Natural killer cell treated with Interleukin-12 subunit alpha and Interleukin-12 subunit beta and Interleukin-15 and Interleukin-18, amount 100 ng/mL, for 72 hours (primary cell): ENCODE measurements at regions not wholly inside any gene's neighbourhood (a gene's known extent, or its start where the extent isn't known, plus 50 kb on each side); places are given as distances from the start of the nearest gene placed in this dataset.

Experiments used
- ATAC-seq, 2 donors: fragments of 150-1000 bp; cut with Tn5 transposase in 1 of 2; sonication (Bioruptor Pico), chemical (Tn5 transposase) in 1 of 2; 2 replicates each; pipeline ENCODE4 v1.10.0; 2021
- DNase-seq: peaks from one replicate; pipeline ENCODE4 v3.0.0; 2022; ENCODE audit warnings: low spot score
- H3K27ac Mint-ChIP-seq, 2 donors: 1 replicate in 1 of 2; 2 replicates in 1 of 2; pipeline ENCODE4 v1.8.0; 2022; ENCODE audit warnings: mixed read lengths in 2 of 2, mild to moderate bottlenecking in 1 of 2, moderate library complexity in 1 of 2
- H3K27me3 Mint-ChIP-seq, 2 donors: 1 replicate in 1 of 2; 2 replicates in 1 of 2; pipeline ENCODE4 v1.8.0; 2022; ENCODE audit warnings: mixed read lengths in 2 of 2
- H3K36me3 Mint-ChIP-seq: one replicate; pipeline ENCODE4 v1.8.0; 2022; ENCODE audit warnings: mixed read lengths
- H3K4me1 Mint-ChIP-seq, 2 donors: 1 replicate in 1 of 2; 2 replicates in 1 of 2; pipeline ENCODE4 v1.8.0; 2022; ENCODE audit warnings: low read depth in 2 of 2, mixed read lengths in 2 of 2, mild to moderate bottlenecking in 1 of 2
- H3K4me3 Mint-ChIP-seq: one replicate; pipeline ENCODE4 v1.8.0; 2022; ENCODE audit warnings: mixed read lengths
- H3K9me3 Mint-ChIP-seq: 2 replicates; pipeline ENCODE4 v1.8.0; 2022; ENCODE audit warnings: mixed read lengths

GRCh38 chr5:135205632-135206349 lies 171.8 kb upstream of the PITX1 start:
- H3K4me3 Mint-ChIP-seq, result no peak overlapping the region
- H3K27me3 Mint-ChIP-seq, result peaks cover 22 to 39% of the 10 kb centered on the region in 2 donors
- ATAC-seq, result no peak
- no peak overlapping the region for H3K27ac Mint-ChIP-seq
- H3K9me3 Mint-ChIP-seq, result peaks cover 7% of the 10 kb centered on the region
- H3K4me1 Mint-ChIP-seq, result no peaks in the 10 kb centered on the region
- no peak for DNase-seq
- peaks cover 19% of the 10 kb centered on the region for H3K36me3 Mint-ChIP-seq

- DNase-seq (no peak), ATAC-seq (no peak)
- Mint-ChIP-seq H3K27me3 (peaks cover 28 to 46% of the 10 kb centered on the region in 2 donors), H3K27ac (no peak overlapping the region), H3K36me3 (peaks cover 19% of the 10 kb centered on the region), H3K9me3 (peaks cover 7% of the 10 kb centered on the region), H3K4me3 (no peak overlapping the region), H3K4me1 (no peaks in the 10 kb centered on the region)
Observed at GRCh38 chr5:135204151-135204600, 170.1 kb upstream of the PITX1 start.

- no peak overlapping the region for H3K27ac Mint-ChIP-seq
- H3K27me3 Mint-ChIP-seq, result peaks cover 32 to 48% of the 10 kb centered on the region in 2 donors
- no peak for ATAC-seq
- no peak for DNase-seq
- no peak overlapping the region for H3K4me3 Mint-ChIP-seq
- no peaks in the 10 kb centered on the region for H3K4me1 Mint-ChIP-seq
- H3K9me3 Mint-ChIP-seq, result peaks cover 7% of the 10 kb centered on the region
- peaks cover 19% of the 10 kb centered on the region for H3K36me3 Mint-ChIP-seq
Observed at GRCh38 chr5:135203593-135204036, 169.6 kb upstream of the PITX1 start.

GRCh38 chr5:135203019-135203418 lies 169.0 kb upstream of the PITX1 start:
- Mint-ChIP-seq H3K27me3 (peaks cover 31 to 50% of the 10 kb centered on the region in 2 donors), H3K4me3 (no peak overlapping the region), H3K27ac (no peak overlapping the region)

GRCh38 chr5:135199919-135200318 lies 165.9 kb upstream of the PITX1 start:
- Mint-ChIP-seq H3K27ac (no peak overlapping the region), H3K36me3 (peaks cover 19% of the 10 kb centered on the region), H3K4me1 (no peaks in the 10 kb centered on the region), H3K9me3 (peaks cover 7% of the 10 kb centered on the region), H3K4me3 (no peak overlapping the region), H3K27me3 (peaks cover 34 to 62% of the 10 kb centered on the region in 2 donors)
- DNase-seq, result no peak
- ATAC-seq, result no peak

More at GRCh38 chr5:135203019-135203418, 169.0 kb upstream of the PITX1 start:
- DNase-seq, result no peak
- Mint-ChIP-seq H3K4me1 (no peaks in the 10 kb centered on the region), H3K9me3 (peaks cover 7% of the 10 kb centered on the region), H3K36me3 (peaks cover 19% of the 10 kb centered on the region)
- no peak for ATAC-seq

- Mint-ChIP-seq H3K4me3 (no peak overlapping the region), H3K27me3 (peaks cover 28 to 57% of the 10 kb centered on the region in 2 donors), H3K36me3 (no peaks in the 10 kb centered on the region), H3K27ac (no peak overlapping the region), H3K4me1 (no peaks in the 10 kb centered on the region), H3K9me3 (no peaks in the 10 kb centered on the region)
- DNase-seq (no peak), ATAC-seq (no peak)
Observed at GRCh38 chr5:135196483-135196882, 162.5 kb upstream of the PITX1 start.

GRCh38 chr5:135195270-135195608 lies 161.2 kb upstream of the PITX1 start:
- H3K27ac Mint-ChIP-seq, result no peak overlapping the region
- no peaks in the 10 kb centered on the region for H3K36me3 Mint-ChIP-seq
- DNase-seq (no peak), ATAC-seq (peak in 1 of 2 donors; percentile 4)
- no peaks in the 10 kb centered on the region for H3K9me3 Mint-ChIP-seq
- no peak overlapping the region for H3K4me3 Mint-ChIP-seq
- peaks cover 31 to 58% of the 10 kb centered on the region in 2 donors for H3K27me3 Mint-ChIP-seq
- no peaks in the 10 kb centered on the region for H3K4me1 Mint-ChIP-seq

GRCh38 chr5:135194573-135195269 lies 160.7 kb upstream of the PITX1 start:
- no peak overlapping the region for H3K4me3 Mint-ChIP-seq
- H3K27ac Mint-ChIP-seq, result no peak overlapping the region
- no peaks in the 10 kb centered on the region for H3K36me3 Mint-ChIP-seq
- no peak for DNase-seq
- no peak for ATAC-seq
- H3K4me1 Mint-ChIP-seq, result no peaks in the 10 kb centered on the region
- peaks cover 28 to 58% of the 10 kb centered on the region in 2 donors for H3K27me3 Mint-ChIP-seq
- H3K9me3 Mint-ChIP-seq, result no peaks in the 10 kb centered on the region

- Mint-ChIP-seq H3K27me3 (peaks cover 27 to 56% of the 10 kb centered on the region in 2 donors), H3K27ac (no peak overlapping the region), H3K9me3 (no peaks in the 10 kb centered on the region), H3K4me3 (no peak overlapping the region), H3K4me1 (no peaks in the 10 kb centered on the region), H3K36me3 (no peaks in the 10 kb centered on the region)
- ATAC-seq, result no peak
- no peak for DNase-seq
Observed at GRCh38 chr5:135194126-135194488, 160.1 kb upstream of the PITX1 start.

GRCh38 chr5:135193213-135194125 lies 159.4 kb upstream of the PITX1 start:
- Mint-ChIP-seq H3K9me3 (no peaks in the 10 kb centered on the region), H3K27ac (no peak overlapping the region), H3K4me3 (no peak overlapping the region), H3K4me1 (no peaks in the 10 kb centered on the region), H3K36me3 (no peaks in the 10 kb centered on the region), H3K27me3 (peaks cover 21 to 50% of the 10 kb centered on the region in 2 donors)
- no peak for ATAC-seq
- no peak for DNase-seq

- DNase-seq (no peak), ATAC-seq (no peak)
- Mint-ChIP-seq H3K36me3 (no peaks in the 10 kb centered on the region), H3K9me3 (no peaks in the 10 kb centered on the region), H3K4me3 (no peak overlapping the region), H3K4me1 (no peaks in the 10 kb centered on the region), H3K27ac (no peak overlapping the region), H3K27me3 (peaks cover 21 to 40% of the 10 kb centered on the region in 2 donors)
Observed at GRCh38 chr5:135192351-135192750, 158.3 kb upstream of the PITX1 start.

GRCh38 chr5:135191084-135191826 lies 157.2 kb upstream of the PITX1 start:
- DNase-seq, result peak; percentile 62
- H3K4me3 Mint-ChIP-seq, result peak overlapping the region; percentile 56
- H3K27me3 Mint-ChIP-seq, result peaks cover 23 to 34% of the 10 kb centered on the region in 2 donors
- peak; percentile 81 to 86 for ATAC-seq
- no peaks in the 10 kb centered on the region for H3K36me3 Mint-ChIP-seq
- no peak overlapping the region for H3K27ac Mint-ChIP-seq
- H3K9me3 Mint-ChIP-seq, result no peaks in the 10 kb centered on the region
- H3K4me1 Mint-ChIP-seq, result no peaks in the 10 kb centered on the region

GRCh38 chr5:135190416-135191083 lies 156.5 kb upstream of the PITX1 start:
- no peak overlapping the region for H3K4me3 Mint-ChIP-seq
- H3K36me3 Mint-ChIP-seq, result no peaks in the 10 kb centered on the region
- H3K27ac Mint-ChIP-seq, result no peak overlapping the region
- ATAC-seq (no peak), DNase-seq (no peak)
- H3K9me3 Mint-ChIP-seq, result no peaks in the 10 kb centered on the region
- no peaks in the 10 kb centered on the region for H3K4me1 Mint-ChIP-seq
- H3K27me3 Mint-ChIP-seq, result peaks cover 23 to 34% of the 10 kb centered on the region in 2 donors
